SK-N-SH (cell line): ENCODE measurements at regions not wholly inside any gene's neighbourhood (a gene's known extent, or its start where the extent isn't known, plus 50 kb on each side); places are given as distances from the start of the nearest gene placed in this dataset.

ENCODE experiments used
- ELF1 ChIP-seq: IDR thresholded peaks from 2 replicates; pipeline ENCODE4 v1.4.0; 2012
- EP300 ChIP-seq, 2 experiments: IDR thresholded peaks; 2 replicates each; pipeline versions ENCODE4 v1.4.0 to v1.6.1; 2012; ENCODE audit warnings: borderline replicate concordance in 1 of 2, low read depth in 1 of 2, low read length in 1 of 2
- EZH2phosphoT487 ChIP-seq: fragments of 200-600 bp; sonication (generic); IDR thresholded peaks from 2 replicates; pipeline ENCODE4 v1.6.1; 2017; ENCODE audit warnings: low read depth, mixed run types, mild to moderate bottlenecking, antibody characterized with exemption, moderate library complexity, borderline replicate concordance
- NFIC ChIP-seq: IDR thresholded peaks from 2 replicates; pipeline ENCODE4 v1.4.0; 2012; ENCODE audit warnings: borderline replicate concordance
- POLR2AphosphoS5 ChIP-seq: IDR thresholded peaks from 2 replicates; pipeline ENCODE4 v1.6.1; 2012; ENCODE audit warnings: low read depth, low read length
- SIN3A ChIP-seq: IDR thresholded peaks from 2 replicates; pipeline ENCODE4 v1.6.1; 2012; ENCODE audit warnings: low read depth, mild to moderate bottlenecking, low read length, moderate library complexity, borderline replicate concordance
- SMC3 ChIP-seq: IDR thresholded peaks from 2 replicates; pipeline ENCODE4 v1.6.1; 2012; ENCODE audit warnings: low read depth, low read length, improper control_type of control experiment
- TF ChIP-seq, protein P1 (sequence below): IDR thresholded peaks from 2 replicates; pipeline ENCODE4 v1.6.1; 2012; ENCODE audit warnings: mild to moderate bottlenecking, low read depth, low read length, moderate library complexity
- TF ChIP-seq, protein P2 (sequence below): fragments of 200-600 bp; sonication (generic); IDR thresholded peaks from 2 replicates; pipeline ENCODE4 v1.6.1; 2017; ENCODE audit warnings: antibody characterized with exemption, mild to moderate bottlenecking, moderate library complexity
- TF ChIP-seq, protein P3 (sequence below): IDR thresholded peaks from 2 replicates; pipeline ENCODE4; 2012
- TF ChIP-seq, protein P4 (sequence below): fragments of 150-350 bp; IDR thresholded peaks from 2 replicates; pipeline ENCODE4 v1.6.1; 2017; ENCODE audit warnings: antibody characterized with exemption, low read length, low read depth, borderline replicate concordance

DNA sequence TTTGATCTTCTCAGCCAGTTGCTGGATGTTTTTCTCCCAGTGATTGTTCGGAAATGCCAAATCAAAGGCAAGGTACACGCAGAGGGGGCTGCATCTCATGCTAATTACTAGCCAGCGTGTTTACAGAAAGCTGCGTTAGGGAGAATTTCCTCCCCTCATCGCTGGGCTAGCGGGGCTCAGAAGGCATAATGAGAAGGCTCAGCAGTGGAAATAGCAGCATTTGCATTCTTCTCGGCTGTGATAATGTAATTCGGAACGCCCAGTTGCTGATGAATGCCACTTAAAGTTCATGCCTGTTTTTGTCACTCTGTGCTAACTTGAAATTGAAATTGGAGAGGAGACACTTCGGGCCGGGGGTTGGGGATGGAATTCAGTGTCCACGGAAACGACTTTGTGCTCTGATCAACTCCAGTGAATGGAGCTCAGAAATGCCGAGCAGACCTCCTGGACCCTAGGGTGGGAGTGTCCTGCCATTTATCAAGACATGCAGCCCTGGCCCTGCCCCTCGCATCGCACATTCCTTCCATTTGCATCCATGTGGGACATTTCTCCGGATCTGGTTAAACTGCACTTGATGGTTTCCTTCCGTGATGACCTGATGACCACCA, 313.4 kb upstream of the C1orf174 start:
- no peak for TF ChIP-seq SMC3
- TF ChIP-seq, protein P1, sequence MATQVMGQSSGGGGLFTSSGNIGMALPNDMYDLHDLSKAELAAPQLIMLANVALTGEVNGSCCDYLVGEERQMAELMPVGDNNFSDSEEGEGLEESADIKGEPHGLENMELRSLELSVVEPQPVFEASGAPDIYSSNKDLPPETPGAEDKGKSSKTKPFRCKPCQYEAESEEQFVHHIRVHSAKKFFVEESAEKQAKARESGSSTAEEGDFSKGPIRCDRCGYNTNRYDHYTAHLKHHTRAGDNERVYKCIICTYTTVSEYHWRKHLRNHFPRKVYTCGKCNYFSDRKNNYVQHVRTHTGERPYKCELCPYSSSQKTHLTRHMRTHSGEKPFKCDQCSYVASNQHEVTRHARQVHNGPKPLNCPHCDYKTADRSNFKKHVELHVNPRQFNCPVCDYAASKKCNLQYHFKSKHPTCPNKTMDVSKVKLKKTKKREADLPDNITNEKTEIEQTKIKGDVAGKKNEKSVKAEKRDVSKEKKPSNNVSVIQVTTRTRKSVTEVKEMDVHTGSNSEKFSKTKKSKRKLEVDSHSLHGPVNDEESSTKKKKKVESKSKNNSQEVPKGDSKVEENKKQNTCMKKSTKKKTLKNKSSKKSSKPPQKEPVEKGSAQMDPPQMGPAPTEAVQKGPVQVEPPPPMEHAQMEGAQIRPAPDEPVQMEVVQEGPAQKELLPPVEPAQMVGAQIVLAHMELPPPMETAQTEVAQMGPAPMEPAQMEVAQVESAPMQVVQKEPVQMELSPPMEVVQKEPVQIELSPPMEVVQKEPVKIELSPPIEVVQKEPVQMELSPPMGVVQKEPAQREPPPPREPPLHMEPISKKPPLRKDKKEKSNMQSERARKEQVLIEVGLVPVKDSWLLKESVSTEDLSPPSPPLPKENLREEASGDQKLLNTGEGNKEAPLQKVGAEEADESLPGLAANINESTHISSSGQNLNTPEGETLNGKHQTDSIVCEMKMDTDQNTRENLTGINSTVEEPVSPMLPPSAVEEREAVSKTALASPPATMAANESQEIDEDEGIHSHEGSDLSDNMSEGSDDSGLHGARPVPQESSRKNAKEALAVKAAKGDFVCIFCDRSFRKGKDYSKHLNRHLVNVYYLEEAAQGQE: no peak
- TF ChIP-seq, protein P2, sequence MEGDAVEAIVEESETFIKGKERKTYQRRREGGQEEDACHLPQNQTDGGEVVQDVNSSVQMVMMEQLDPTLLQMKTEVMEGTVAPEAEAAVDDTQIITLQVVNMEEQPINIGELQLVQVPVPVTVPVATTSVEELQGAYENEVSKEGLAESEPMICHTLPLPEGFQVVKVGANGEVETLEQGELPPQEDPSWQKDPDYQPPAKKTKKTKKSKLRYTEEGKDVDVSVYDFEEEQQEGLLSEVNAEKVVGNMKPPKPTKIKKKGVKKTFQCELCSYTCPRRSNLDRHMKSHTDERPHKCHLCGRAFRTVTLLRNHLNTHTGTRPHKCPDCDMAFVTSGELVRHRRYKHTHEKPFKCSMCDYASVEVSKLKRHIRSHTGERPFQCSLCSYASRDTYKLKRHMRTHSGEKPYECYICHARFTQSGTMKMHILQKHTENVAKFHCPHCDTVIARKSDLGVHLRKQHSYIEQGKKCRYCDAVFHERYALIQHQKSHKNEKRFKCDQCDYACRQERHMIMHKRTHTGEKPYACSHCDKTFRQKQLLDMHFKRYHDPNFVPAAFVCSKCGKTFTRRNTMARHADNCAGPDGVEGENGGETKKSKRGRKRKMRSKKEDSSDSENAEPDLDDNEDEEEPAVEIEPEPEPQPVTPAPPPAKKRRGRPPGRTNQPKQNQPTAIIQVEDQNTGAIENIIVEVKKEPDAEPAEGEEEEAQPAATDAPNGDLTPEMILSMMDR: no peak
- TF ChIP-seq, protein P3, sequence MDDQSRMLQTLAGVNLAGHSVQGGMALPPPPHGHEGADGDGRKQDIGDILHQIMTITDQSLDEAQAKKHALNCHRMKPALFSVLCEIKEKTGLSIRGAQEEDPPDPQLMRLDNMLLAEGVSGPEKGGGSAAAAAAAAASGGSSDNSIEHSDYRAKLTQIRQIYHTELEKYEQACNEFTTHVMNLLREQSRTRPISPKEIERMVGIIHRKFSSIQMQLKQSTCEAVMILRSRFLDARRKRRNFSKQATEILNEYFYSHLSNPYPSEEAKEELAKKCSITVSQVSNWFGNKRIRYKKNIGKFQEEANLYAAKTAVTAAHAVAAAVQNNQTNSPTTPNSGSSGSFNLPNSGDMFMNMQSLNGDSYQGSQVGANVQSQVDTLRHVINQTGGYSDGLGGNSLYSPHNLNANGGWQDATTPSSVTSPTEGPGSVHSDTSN: no peak
- no peak for TF ChIP-seq EZH2phosphoT487
- no peak for TF ChIP-seq SIN3A
- TF ChIP-seq POLR2AphosphoS5: no peak
- no peak for TF ChIP-seq NFIC
- TF ChIP-seq, protein P4, sequence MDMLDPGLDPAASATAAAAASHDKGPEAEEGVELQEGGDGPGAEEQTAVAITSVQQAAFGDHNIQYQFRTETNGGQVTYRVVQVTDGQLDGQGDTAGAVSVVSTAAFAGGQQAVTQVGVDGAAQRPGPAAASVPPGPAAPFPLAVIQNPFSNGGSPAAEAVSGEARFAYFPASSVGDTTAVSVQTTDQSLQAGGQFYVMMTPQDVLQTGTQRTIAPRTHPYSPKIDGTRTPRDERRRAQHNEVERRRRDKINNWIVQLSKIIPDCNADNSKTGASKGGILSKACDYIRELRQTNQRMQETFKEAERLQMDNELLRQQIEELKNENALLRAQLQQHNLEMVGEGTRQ: no peak
- TF ChIP-seq ELF1: no peak
- TF ChIP-seq EP300 (IDR thresholded peaks at IDR 0.05; ENCODE audit: borderline replicate concordance in 1 of 2, low read depth in 1 of 2, low read length in 1 of 2): no peak
